ENCODE measurements at regions not wholly inside any gene's neighbourhood (a gene's known extent, or its start where the extent isn't known, plus 50 kb on each side); places are given as distances from the start of the nearest gene placed in this dataset.

DNA sequence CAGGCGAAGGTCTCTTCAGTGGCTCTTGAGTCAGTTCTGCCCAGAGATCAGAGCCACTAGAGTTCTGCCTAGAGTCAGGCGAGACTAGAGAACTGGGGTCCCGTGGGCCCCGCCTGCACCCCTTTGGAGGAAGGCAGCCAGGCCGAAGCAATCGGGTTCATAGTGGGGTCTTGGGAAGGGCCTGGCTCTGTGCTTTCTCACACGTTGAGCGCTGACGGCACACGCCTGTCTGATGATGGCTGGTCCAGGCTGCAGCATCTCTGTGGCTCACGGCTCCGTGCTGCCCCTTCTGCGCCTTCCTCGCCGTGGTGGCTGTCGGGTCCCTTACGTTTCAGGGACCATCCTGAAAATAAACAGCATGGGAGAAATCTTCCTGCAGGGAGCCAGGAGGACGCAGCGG, 78.3 kb upstream of the RNU6ATAC start:
- DNase-seq (ENCODE audit: low read depth, low spot score), result no peak
- no peak overlapping the region for H3K9ac ChIP-seq (replicated peaks; ENCODE audit: extremely low read depth, insufficient read depth, low read length)
- H3K4me3 ChIP-seq (replicated peaks in 1 of 3; ENCODE audit: insufficient read depth in 1 of 3, low read depth in 1 of 3, low read length in 3 of 3), result no peak overlapping the region
- dilution Hi-C loops (cut with MboI; ENCODE audit: extremely low pct_ligation_motif_present, low sequenced_read_pairs), result no loop called here
- CTCF ChIA-PET, result no interaction called here
- no peak overlapping the region for H3K27ac ChIP-seq (ENCODE audit: insufficient read depth, low read depth, low read length)
- H3K79me2 ChIP-seq (ENCODE audit: control insufficient read depth, insufficient read depth, low read length), result no peaks in the 10 kb centered on the region
- no peak for TF ChIP-seq POLR2A (IDR thresholded peaks at IDR 0.05; ENCODE audit: low read depth, low read length)
- TF ChIP-seq POLR2AphosphoS5 (IDR thresholded peaks at IDR 0.05; ENCODE audit: insufficient read depth, low read depth, low read length), result no peak
- H3K9me1 ChIP-seq (replicated peaks; ENCODE audit: control insufficient read depth, extremely low read depth, insufficient read depth, low read length), result no peaks in the 10 kb centered on the region
- no peak overlapping the region for H3K4me2 ChIP-seq (ENCODE audit: insufficient read depth, low read length)
- H3K9me3 ChIP-seq (replicated peaks; ENCODE audit: control insufficient read depth, insufficient read depth, low read length), result no peaks in the 10 kb centered on the region
- no peaks in the 10 kb centered on the region for H4K20me1 ChIP-seq (replicated peaks; ENCODE audit: control insufficient read depth, extremely low read depth, insufficient read depth, low read length)
- no TSS peak for BruUV-seq (replicated peaks)
- POLR2A ChIA-PET, result no interaction called here
- H3K36me3 ChIP-seq (ENCODE audit: control insufficient read depth in 2 of 2, extremely low read depth in 1 of 2, insufficient read depth in 2 of 2, low read length in 2 of 2), result no peaks in the 10 kb centered on the region
- FAIRE-seq, result no peak
- no peak overlapping the region for H2AFZ ChIP-seq (ENCODE audit: low read depth, low read length)
- no peaks in the 10 kb centered on the region for H3K4me1 ChIP-seq (ENCODE audit: control insufficient read depth, extremely low read depth, insufficient read depth, low read length)
- intact Hi-C loops (cut with micrococcal nuclease), result no loop called here
- H3K27me3 ChIP-seq (ENCODE audit: control insufficient read depth in 2 of 2, insufficient read depth in 2 of 2, low read length in 2 of 2), result peaks cover 0 to 2% of the 10 kb centered on the region in 2 experiments

DNA sequence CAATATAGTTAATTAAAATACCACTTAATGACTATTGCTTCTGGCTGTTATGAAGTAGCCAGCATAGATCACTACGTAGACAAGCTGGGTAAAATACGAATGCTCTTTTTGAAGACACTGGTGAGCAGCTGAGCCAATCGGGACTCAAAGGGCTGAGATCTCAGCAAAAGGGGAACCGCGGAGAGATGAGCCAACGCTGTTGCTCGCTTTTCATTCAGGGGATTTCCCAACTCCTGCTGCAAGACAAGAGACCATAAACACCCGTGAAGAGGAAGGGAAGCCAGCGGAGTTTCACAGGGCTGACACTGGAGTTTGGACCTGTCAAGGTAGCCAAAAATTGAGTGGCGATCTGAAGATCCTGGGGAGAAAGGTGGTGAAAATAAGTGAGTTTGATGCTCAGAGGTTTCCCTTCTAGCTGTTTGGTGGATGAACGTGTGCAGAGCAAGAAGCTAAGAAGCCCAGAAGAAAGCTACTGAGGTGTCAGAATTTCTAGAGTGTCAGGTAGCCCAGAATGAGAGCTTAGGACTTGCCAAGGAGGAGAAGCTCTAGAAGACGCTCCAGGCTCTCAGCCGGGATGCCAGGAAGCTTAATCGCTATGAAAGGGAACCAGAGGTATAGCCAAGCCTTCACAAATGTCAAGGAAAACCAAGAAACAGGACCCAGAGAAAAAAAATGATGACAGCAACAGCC, 79.6 kb upstream of the RNU6ATAC start:
- no peak for DNase-seq (ENCODE audit: low read depth, low spot score)
- no peaks in the 10 kb centered on the region for H3K4me1 ChIP-seq (ENCODE audit: control insufficient read depth, extremely low read depth, insufficient read depth, low read length)
- POLR2A ChIA-PET, result no interaction called here
- H3K36me3 ChIP-seq (ENCODE audit: control insufficient read depth in 2 of 2, extremely low read depth in 1 of 2, insufficient read depth in 2 of 2, low read length in 2 of 2), result no peaks in the 10 kb centered on the region
- intact Hi-C loops (cut with micrococcal nuclease) (no loop called here), dilution Hi-C loops (cut with MboI; ENCODE audit: extremely low pct_ligation_motif_present, low sequenced_read_pairs) (no loop called here)
- H3K9me1 ChIP-seq (replicated peaks; ENCODE audit: control insufficient read depth, extremely low read depth, insufficient read depth, low read length), result no peaks in the 10 kb centered on the region
- no peak overlapping the region for H3K27ac ChIP-seq (ENCODE audit: insufficient read depth, low read depth, low read length)
- no peaks in the 10 kb centered on the region for H4K20me1 ChIP-seq (replicated peaks; ENCODE audit: control insufficient read depth, extremely low read depth, insufficient read depth, low read length)
- no peaks in the 10 kb centered on the region for H3K79me2 ChIP-seq (ENCODE audit: control insufficient read depth, insufficient read depth, low read length)
- no peak overlapping the region for H3K9ac ChIP-seq (replicated peaks; ENCODE audit: extremely low read depth, insufficient read depth, low read length)
- FAIRE-seq, result no peak
- CTCF ChIA-PET, result interaction anchor here (1.4 kb wide), 1 partner anchor 25 kb away, joined by 5 read pairs; no protein-coding TSS in a partner anchor
- no peaks in the 10 kb centered on the region for H3K9me3 ChIP-seq (replicated peaks; ENCODE audit: control insufficient read depth, insufficient read depth, low read length)
- TF ChIP-seq GATA2 (IDR thresholded peaks at IDR 0.05; ENCODE audit: insufficient read depth, insufficient read length, low read depth, low read length), result no peak
- TF ChIP-seq FOS (IDR thresholded peaks at IDR 0.05; ENCODE audit: borderline replicate concordance, insufficient read depth, low read length), result no peak
- H3K27me3 ChIP-seq (ENCODE audit: control insufficient read depth in 2 of 2, insufficient read depth in 2 of 2, low read length in 2 of 2), result peaks cover 0 to 2% of the 10 kb centered on the region in 2 experiments
- H2AFZ ChIP-seq (ENCODE audit: low read depth, low read length), result no peak overlapping the region
- H3K4me3 ChIP-seq (replicated peaks in 1 of 3; ENCODE audit: insufficient read depth in 1 of 3, low read depth in 1 of 3, low read length in 3 of 3), result no peak overlapping the region
- BruUV-seq (replicated peaks), result no TSS peak
- H3K4me2 ChIP-seq (ENCODE audit: insufficient read depth, low read length), result no peak overlapping the region

All from endothelial cell of umbilical vein (primary cell).